ENCODE measurements at regions not wholly inside any gene's neighbourhood (a gene's known extent, or its start where the extent isn't known, plus 50 kb on each side); places are given as distances from the start of the nearest gene placed in this dataset.

DNA sequence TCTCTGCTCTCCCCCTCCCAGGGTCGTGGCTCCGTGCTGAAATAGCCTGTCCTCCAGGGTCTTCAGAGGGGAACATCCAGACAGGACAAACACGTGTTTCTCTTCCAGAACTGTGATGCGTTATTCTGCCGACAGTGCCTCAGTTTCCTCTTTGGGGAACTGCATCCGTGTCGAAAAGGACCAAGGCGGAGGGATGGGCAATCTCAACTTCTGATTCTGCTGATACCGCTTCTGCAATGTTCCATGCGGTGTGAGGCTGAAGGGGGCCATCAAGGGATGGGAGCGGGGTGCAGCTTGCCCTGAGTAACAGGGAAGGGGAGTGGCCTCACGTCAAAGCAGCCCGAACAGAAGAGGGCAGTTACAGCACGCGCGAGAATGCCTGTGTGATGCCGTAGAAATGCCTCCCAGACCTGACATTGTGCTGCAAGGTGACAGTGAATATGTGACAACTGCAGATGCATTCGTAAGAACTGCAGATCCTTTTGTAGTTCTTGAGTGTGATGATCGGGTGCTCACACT lies 275.7 kb downstream of the SHQ1 start:
- TF ChIP-seq, protein P1, sequence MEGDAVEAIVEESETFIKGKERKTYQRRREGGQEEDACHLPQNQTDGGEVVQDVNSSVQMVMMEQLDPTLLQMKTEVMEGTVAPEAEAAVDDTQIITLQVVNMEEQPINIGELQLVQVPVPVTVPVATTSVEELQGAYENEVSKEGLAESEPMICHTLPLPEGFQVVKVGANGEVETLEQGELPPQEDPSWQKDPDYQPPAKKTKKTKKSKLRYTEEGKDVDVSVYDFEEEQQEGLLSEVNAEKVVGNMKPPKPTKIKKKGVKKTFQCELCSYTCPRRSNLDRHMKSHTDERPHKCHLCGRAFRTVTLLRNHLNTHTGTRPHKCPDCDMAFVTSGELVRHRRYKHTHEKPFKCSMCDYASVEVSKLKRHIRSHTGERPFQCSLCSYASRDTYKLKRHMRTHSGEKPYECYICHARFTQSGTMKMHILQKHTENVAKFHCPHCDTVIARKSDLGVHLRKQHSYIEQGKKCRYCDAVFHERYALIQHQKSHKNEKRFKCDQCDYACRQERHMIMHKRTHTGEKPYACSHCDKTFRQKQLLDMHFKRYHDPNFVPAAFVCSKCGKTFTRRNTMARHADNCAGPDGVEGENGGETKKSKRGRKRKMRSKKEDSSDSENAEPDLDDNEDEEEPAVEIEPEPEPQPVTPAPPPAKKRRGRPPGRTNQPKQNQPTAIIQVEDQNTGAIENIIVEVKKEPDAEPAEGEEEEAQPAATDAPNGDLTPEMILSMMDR (IDR thresholded peaks at IDR 0.05): no peak
- TF ChIP-seq EZH2phosphoT487 (IDR thresholded peaks at IDR 0.05): no peak
